Activated CD4-positive, alpha-beta memory T cell treated with anti-CD3 and anti-CD28 coated beads for 36 hours (primary cell): ENCODE measurements at regions not wholly inside any gene's neighbourhood (a gene's known extent, or its start where the extent isn't known, plus 50 kb on each side); places are given as distances from the start of the nearest gene placed in this dataset.

Source experiments
- CTCF ChIA-PET: fragments of 350-600 bp; sonication (Branson Sonifier 250); formaldehyde crosslinking; loops from one replicate; lab custom pipeline; 2021; ENCODE audit warnings: antibody characterized with exemption, inconsistent platforms; lab: Charles Lee
- POLR2A ChIA-PET: fragments of 350-600 bp; sonication (Branson Sonifier 250); formaldehyde crosslinking; loops from one replicate; lab custom pipeline; 2021; ENCODE audit warnings: antibody characterized with exemption; lab: Charles Lee
- DNase-seq: peaks from one replicate; pipeline ENCODE4 v3.0.0-alpha.2; 2020
- H3K27ac Mint-ChIP-seq: one replicate; pipeline ENCODE4 v1.8.0; 2021; ENCODE audit warnings: mixed read lengths
- H3K27me3 Mint-ChIP-seq: one replicate; pipeline ENCODE4 v1.8.0; 2021; ENCODE audit warnings: mixed read lengths
- H3K36me3 Mint-ChIP-seq: one replicate; pipeline ENCODE4 v1.8.0; 2021; ENCODE audit warnings: mixed read lengths
- H3K4me1 Mint-ChIP-seq: one replicate; pipeline ENCODE4 v1.8.0; 2021; ENCODE audit warnings: low read depth, mixed read lengths
- H3K4me3 Mint-ChIP-seq: one replicate; pipeline ENCODE4 v1.8.0; 2021; ENCODE audit warnings: mild to moderate bottlenecking, mixed read lengths
- H3K9me3 Mint-ChIP-seq: one replicate; pipeline ENCODE4 v1.8.0; 2021; ENCODE audit warnings: mixed read lengths
- intact Hi-C: fragments of 100-400 bp; cut with micrococcal nuclease; formaldehyde crosslinking; loops from one replicate; pipeline ENCODE4 v1.15.1; 2023

DNA sequence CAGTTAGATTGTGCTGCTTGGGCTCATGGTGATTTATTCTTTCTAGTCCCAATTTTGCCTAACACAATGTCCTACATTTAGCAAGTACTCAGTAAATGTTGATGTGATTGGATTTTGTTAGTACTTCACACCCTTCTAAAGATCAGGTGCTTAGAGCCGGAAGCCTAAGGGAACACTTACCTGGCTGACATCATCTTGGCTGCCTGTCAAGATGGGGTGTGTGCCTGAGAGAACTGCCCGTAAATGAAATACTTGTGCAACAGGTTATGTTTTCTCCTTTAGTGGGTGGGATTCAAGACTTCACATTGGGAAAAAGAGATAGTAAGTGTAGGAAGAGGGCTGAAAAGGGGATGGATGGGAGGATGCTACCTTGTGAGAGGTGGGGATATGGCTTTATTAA lies 75.5 kb upstream of the MACF1 start:
- ChIA-PET CTCF (interaction anchor here (0.8 kb wide), 1 partner anchor 296 kb away, joined by 3 read pairs; no protein-coding TSS in a partner anchor), POLR2A (interaction anchor here (0.6 kb wide), 1 partner anchor 218 kb away, joined by 3 read pairs; no protein-coding TSS in a partner anchor)
- no peak overlapping the region for H3K27ac Mint-ChIP-seq
- no peaks in the 10 kb centered on the region for H3K36me3 Mint-ChIP-seq
- no peaks in the 10 kb centered on the region for H3K9me3 Mint-ChIP-seq
- no peak for DNase-seq
- intact Hi-C loops: no loop called here
- H3K27me3 Mint-ChIP-seq: no peaks in the 10 kb centered on the region
- H3K4me3 Mint-ChIP-seq: no peak overlapping the region
- peaks cover 5% of the 10 kb centered on the region for H3K4me1 Mint-ChIP-seq

DNA sequence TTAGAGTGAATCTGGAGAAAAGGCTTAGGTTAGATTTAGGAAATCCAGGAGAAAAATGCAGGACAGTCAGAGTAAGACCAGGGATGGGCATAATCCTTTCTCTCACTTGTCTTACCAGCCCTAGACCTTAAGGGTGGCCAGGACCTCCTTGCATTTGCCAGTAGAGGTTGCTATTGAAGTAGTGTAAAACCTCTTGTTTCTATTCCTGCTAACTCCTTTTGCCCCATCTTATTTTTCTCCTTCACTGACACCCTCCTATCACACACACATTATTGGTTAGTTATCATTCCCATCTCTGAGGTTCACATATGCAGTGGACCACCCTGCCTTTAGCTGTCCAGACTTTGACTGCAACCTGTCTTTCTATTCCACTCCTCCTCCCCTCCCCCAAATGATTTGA lies 75.0 kb upstream of the MACF1 start:
- POLR2A ChIA-PET: no interaction called here
- CTCF ChIA-PET: no interaction called here
- H3K9me3 Mint-ChIP-seq: no peaks in the 10 kb centered on the region
- H3K4me1 Mint-ChIP-seq: peaks cover 5% of the 10 kb centered on the region
- H3K27me3 Mint-ChIP-seq: no peaks in the 10 kb centered on the region
- intact Hi-C loops: no loop called here
- no peak overlapping the region for H3K27ac Mint-ChIP-seq
- H3K36me3 Mint-ChIP-seq: no peaks in the 10 kb centered on the region
- no peak for DNase-seq
- no peak overlapping the region for H3K4me3 Mint-ChIP-seq

DNA sequence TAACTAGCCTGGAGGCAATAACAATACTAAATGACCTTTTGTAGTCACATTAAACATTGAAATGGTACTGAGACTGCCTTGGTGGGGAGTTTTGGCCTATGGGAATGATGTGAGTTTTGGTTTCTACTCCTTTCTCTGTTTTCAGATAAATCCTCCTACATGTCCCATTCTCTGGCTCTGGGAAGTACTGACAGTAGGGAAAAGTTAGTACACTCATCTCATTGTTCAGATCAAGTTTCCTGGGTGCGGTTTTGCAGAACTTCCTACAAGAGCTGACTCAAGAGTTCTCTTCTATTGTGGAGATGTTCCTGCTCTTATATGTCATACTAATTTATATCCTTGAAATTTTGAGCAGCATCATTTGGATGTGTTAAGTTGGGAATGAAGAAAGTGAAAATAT lies 74.2 kb upstream of the MACF1 start:
- H3K4me3 Mint-ChIP-seq: no peak overlapping the region
- CTCF ChIA-PET: no interaction called here
- H3K27me3 Mint-ChIP-seq: no peaks in the 10 kb centered on the region
- H3K27ac Mint-ChIP-seq: no peak overlapping the region
- intact Hi-C loops: no loop called here
- no peaks in the 10 kb centered on the region for H3K36me3 Mint-ChIP-seq
- H3K4me1 Mint-ChIP-seq: peaks cover 5% of the 10 kb centered on the region
- H3K9me3 Mint-ChIP-seq: no peaks in the 10 kb centered on the region
- no peak for DNase-seq
- POLR2A ChIA-PET: no interaction called here

DNA sequence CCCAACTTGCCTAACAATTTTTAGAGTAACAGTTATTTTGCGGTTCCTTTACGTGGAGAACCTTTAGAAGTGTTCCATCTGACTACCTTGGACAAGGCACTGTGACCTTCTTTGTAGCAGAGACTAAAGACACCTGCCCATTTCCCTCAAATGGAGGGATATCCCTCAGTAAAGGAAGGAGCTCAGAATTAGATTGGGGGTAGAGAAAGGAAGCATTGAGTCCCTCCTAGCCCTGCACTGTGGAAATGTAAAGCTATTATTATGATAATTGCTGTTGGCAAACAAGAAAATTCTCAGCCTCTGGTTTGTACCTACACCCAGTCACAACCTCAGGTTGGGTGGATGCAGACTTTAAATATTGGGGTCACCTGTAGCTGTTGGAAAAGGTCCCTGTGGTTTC lies 72.6 kb upstream of the MACF1 start:
- H3K27me3 Mint-ChIP-seq: no peaks in the 10 kb centered on the region
- ChIA-PET CTCF (interaction anchor here (1.1 to 1.5 kb wide), 3 partner anchors 52 to 126 kb away, joined by 3 to 4 read pairs (median 4); no protein-coding TSS in a partner anchor), POLR2A (no interaction called here)

DNA sequence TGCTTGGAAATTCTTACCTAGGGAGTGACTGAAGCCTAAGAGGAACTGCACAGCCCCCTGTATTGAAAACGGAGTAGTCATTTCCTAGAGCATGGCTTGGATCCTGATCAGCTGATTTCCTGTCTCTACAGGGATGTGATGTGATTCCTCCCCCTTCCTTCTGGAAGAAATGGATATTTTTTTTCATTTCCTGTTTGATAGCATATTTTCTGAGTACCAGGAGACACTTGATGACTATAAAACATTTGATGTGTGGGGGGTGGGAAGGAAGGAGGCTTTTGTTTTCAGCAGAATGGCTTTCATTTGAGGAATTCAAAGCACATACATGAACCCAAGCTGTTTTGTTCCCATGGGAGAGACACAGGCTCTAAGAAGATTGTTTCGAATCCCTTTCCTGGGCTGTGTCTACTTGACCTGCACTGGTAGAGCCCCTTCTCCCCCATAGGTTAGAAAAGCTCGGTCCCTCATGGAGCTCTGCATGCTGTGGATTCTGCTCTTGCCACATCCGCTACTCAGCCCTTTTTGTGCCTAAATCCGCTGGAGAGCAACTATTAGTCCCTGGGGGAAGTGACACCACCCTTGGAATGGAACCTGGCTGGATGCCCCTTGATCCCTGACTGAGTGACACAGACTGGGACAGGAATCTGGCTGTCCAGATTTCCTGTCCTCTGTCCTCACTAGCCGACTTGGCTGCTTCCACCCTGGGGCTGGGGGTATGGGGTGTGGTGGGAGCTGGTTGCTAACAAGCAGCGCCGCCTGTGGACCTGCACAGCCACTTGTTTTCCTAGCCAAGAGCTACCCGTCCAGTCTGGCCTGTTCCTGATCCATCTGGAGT lies 71.8 kb upstream of the MACF1 start:
- no peak overlapping the region for H3K27ac Mint-ChIP-seq
- no peak for DNase-seq
- H3K4me1 Mint-ChIP-seq: peaks cover 5% of the 10 kb centered on the region
- POLR2A ChIA-PET: no interaction called here
- no peak overlapping the region for H3K4me3 Mint-ChIP-seq
- CTCF ChIA-PET: interaction anchor here (0.7 to 1.5 kb wide), 6 partner anchors 51 to 223 kb away, joined by 3 to 5 read pairs (median 3); no protein-coding TSS in a partner anchor
- H3K27me3 Mint-ChIP-seq: no peaks in the 10 kb centered on the region
- H3K36me3 Mint-ChIP-seq: no peaks in the 10 kb centered on the region
- H3K9me3 Mint-ChIP-seq: no peaks in the 10 kb centered on the region
- intact Hi-C loops: no loop called here

More for the DNA sequence above, 72.6 kb upstream of the MACF1 start:
- no peak overlapping the region for H3K27ac Mint-ChIP-seq
- H3K36me3 Mint-ChIP-seq: no peaks in the 10 kb centered on the region
- peaks cover 5% of the 10 kb centered on the region for H3K4me1 Mint-ChIP-seq
- intact Hi-C loops: no loop called here
- no peak overlapping the region for H3K4me3 Mint-ChIP-seq
- DNase-seq: no peak
- no peaks in the 10 kb centered on the region for H3K9me3 Mint-ChIP-seq

DNA sequence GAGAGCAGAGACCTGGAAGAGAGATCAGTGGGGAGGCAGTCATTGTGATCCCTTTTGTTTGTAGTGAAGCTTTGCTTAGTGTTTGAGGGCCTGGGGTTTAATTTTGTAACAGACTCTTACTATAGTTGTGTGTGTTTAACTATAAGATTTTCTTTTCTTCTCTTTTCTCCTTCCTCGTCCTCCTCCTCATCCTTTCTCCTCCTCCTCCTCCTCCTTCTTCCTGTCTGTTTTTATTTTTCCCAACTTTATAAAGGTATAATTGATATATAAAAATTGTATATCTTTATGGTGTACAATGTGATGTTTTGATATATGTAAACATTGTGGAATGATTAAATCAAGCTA lies 71.2 kb upstream of the MACF1 start:
- no peak for DNase-seq
- H3K4me1 Mint-ChIP-seq: peaks cover 5% of the 10 kb centered on the region
- no peak overlapping the region for H3K27ac Mint-ChIP-seq
- no peaks in the 10 kb centered on the region for H3K9me3 Mint-ChIP-seq
- intact Hi-C loops: no loop called here
- no peak overlapping the region for H3K4me3 Mint-ChIP-seq
- ChIA-PET CTCF (interaction anchor here (0.8 to 1.0 kb wide), 2 partner anchors 50 to 125 kb away, joined by 3 to 5 read pairs; no protein-coding TSS in a partner anchor), POLR2A (no interaction called here)
- H3K27me3 Mint-ChIP-seq: no peaks in the 10 kb centered on the region
- H3K36me3 Mint-ChIP-seq: no peaks in the 10 kb centered on the region

DNA sequence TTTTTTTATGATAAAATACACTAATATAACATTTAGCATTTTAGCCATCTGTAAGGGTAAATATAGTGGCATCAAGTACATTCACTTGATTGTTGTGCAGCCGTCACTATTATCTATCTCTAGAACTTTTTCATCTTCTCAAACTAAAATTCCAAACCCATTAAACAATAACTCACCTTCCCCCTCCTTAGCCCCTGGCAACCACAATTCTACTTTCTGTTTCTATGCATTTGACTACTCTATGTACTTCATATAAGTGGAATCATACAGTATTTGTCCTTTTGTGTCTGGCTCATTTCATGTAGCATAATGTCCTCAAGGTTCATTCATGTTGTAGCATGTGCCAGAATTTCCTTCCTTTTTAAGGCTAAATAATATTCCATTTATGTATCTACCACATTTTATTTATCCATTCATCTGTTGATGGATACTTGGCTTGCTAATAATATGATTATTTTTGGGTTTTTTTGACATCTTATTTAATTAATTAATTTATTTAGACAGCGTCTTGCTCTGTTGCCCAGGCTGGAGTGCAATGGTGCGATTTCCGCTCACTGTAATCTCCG lies 69.6 kb upstream of the MACF1 start:
- H3K4me3 Mint-ChIP-seq: no peak overlapping the region
- no peaks in the 10 kb centered on the region for H3K9me3 Mint-ChIP-seq
- no peaks in the 10 kb centered on the region for H3K27me3 Mint-ChIP-seq
- H3K36me3 Mint-ChIP-seq: no peaks in the 10 kb centered on the region
- POLR2A ChIA-PET: no interaction called here
- H3K4me1 Mint-ChIP-seq: peaks cover 5% of the 10 kb centered on the region
- H3K27ac Mint-ChIP-seq: no peak overlapping the region
- intact Hi-C loops: no loop called here
- CTCF ChIA-PET: interaction anchor here (0.6 kb wide), 1 partner anchor 114 kb away, joined by 4 read pairs; no protein-coding TSS in a partner anchor
- DNase-seq: no peak

DNA sequence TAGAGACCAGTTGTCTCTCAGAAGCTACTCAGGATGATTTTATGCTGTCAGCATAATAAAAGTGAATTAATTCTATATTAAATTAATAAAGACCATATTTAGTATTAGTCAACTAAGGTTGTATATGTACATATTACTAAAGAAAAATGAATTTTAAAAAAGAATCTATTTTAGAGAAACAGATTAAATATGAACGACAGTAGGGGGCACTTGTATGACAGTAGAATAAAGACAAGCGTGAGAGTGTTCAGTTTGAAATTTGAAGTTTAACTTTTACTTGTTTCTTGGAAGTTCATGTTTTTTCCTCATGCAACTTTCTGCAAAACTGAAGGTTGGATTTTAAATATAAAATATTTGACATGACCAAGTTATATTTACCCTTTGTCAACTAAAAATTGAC lies 67.9 kb upstream of the MACF1 start:
- intact Hi-C loops: no loop called here
- no peak overlapping the region for H3K4me3 Mint-ChIP-seq
- ChIA-PET CTCF (interaction anchor here (1.2 kb wide), 1 partner anchor 55 kb away, joined by 3 read pairs; no protein-coding TSS in a partner anchor), POLR2A (no interaction called here)
- no peaks in the 10 kb centered on the region for H3K27me3 Mint-ChIP-seq
- H3K36me3 Mint-ChIP-seq: no peaks in the 10 kb centered on the region
- H3K27ac Mint-ChIP-seq: no peak overlapping the region
- H3K4me1 Mint-ChIP-seq: no peaks in the 10 kb centered on the region
- no peak for DNase-seq
- H3K9me3 Mint-ChIP-seq: no peaks in the 10 kb centered on the region

DNA sequence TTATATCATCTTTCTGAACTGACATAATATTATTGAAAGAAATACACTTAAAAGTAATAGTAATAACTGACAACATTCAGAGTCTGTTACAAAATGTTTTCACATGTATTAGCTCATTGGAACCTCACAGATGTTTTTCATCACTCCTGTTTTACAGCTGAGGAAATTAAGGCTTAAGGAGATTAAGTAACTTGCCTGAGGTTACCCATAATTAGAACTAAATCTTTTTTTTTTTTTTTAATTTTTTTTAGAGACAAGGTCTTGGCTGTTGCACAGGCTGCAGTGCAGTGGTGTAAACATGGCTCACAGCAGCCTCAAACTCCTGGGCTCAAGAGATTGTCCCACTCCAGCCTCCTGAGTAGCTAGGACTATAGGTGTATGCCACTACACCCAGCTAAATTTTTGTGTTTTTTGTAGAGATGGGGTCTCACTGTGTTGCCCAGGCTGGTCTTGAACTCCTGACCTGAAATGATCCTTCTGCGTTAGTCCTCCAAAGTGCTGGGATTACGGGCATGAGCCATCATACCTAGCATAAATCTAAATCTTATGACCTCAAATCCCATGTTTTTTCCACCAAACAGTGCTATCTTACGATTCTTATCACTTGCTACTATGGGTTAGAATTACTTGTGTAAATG lies 64.7 kb upstream of the MACF1 start:
- Mint-ChIP-seq H3K27me3 (no peaks in the 10 kb centered on the region), H3K36me3 (no peaks in the 10 kb centered on the region), H3K4me1 (no peaks in the 10 kb centered on the region), H3K9me3 (no peaks in the 10 kb centered on the region), H3K4me3 (no peak overlapping the region), H3K27ac (no peak overlapping the region)
- DNase-seq: no peak
- intact Hi-C loops: no loop called here
- ChIA-PET POLR2A (no interaction called here), CTCF (interaction anchor here (1.3 kb wide), 1 partner anchor 41 kb away, joined by 5 read pairs; no protein-coding TSS in a partner anchor)

DNA sequence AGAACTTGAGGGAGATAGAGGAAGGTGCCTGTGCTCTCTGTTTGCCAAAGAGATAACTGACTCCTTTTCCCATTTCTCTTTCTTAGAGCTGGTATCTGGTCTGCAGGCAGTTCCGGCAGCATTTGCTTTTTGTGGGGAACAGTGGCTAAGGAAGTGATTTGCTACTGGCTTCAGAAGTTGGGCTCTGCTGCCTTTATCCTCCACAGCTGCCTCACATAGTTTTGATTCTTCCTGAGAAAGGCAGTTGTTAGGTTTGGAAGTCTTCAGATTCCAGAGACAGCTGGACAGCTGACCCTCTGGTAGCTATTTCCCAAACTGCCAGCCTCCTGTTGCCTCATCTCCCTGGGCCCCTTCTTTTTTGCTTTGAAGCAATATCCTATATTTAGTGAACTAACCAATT lies 62.6 kb upstream of the MACF1 start:
- intact Hi-C loops: no loop called here
- POLR2A ChIA-PET: no interaction called here

DNA sequence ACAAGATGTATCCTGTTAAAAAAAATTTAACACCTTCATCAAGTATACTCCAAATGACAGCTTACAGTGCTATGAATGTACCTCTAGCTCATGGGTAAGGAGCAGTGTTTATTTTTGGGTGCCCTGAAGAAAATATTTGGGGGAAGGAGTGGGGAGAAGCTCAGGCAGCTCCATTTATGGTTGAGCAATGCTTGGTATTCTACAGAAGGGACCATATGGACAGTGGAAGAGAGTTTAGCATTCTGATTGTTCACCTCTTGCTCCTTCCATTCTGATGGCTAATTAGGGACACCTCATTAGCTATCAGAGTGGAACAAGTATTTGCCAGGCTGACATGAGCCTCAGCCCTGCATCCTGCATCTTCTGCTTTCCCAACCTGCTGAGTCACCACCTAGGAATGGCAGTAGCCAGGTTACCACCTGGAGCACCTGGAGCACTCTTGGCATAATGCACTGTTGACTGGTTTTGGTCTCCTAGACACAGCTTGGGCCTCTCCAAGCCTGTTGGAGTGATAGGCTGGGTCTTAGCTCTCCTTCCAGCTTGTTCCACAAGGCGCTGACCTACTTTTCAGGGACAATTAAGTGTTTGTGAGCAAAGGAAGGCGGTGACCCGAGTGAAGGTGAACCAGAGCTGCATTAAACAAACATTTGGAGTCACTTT lies 62.0 kb upstream of the MACF1 start:
- POLR2A ChIA-PET: no interaction called here
- no peak for DNase-seq
- no peak overlapping the region for H3K27ac Mint-ChIP-seq
- no peaks in the 10 kb centered on the region for H3K9me3 Mint-ChIP-seq
- H3K4me1 Mint-ChIP-seq: no peaks in the 10 kb centered on the region
- no peaks in the 10 kb centered on the region for H3K27me3 Mint-ChIP-seq
- no peak overlapping the region for H3K4me3 Mint-ChIP-seq
- H3K36me3 Mint-ChIP-seq: no peaks in the 10 kb centered on the region
- intact Hi-C loops: no loop called here
- CTCF ChIA-PET: interaction anchor here (0.6 to 1.9 kb wide), 6 partner anchors 41 to 507 kb away, joined by 3 to 5 read pairs (median 4); no protein-coding TSS in a partner anchor

More for the DNA sequence above, 62.6 kb upstream of the MACF1 start:
- CTCF ChIA-PET: interaction anchor here (0.6 to 1.9 kb wide), 5 partner anchors 43 to 281 kb away, joined by 3 to 5 read pairs (median 3); no protein-coding TSS in a partner anchor
- H3K9me3 Mint-ChIP-seq: no peaks in the 10 kb centered on the region
- H3K36me3 Mint-ChIP-seq: no peaks in the 10 kb centered on the region
- H3K4me3 Mint-ChIP-seq: no peak overlapping the region
- H3K4me1 Mint-ChIP-seq: no peaks in the 10 kb centered on the region
- H3K27me3 Mint-ChIP-seq: no peaks in the 10 kb centered on the region
- DNase-seq: no peak
- H3K27ac Mint-ChIP-seq: no peak overlapping the region

DNA sequence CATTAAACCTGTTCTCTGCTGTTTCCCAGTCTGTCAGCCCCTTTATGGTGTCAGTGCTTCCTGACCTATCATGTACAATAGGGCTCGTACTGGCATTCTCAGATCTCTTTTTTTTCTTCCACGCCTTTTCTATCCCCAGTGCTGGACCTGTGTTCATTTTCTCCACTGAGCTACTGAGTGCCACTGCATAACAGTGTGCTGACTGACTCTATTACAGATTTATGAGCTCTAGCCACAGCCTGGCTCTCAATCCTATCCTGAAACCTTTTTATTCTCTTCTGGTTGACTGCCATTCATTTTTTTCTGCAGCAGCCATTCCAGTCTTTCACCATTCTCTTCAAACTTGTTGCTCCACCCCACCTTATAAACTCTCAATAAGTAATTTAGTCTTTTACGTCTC lies 59.6 kb upstream of the MACF1 start:
- no peaks in the 10 kb centered on the region for H3K9me3 Mint-ChIP-seq
- no peaks in the 10 kb centered on the region for H3K36me3 Mint-ChIP-seq
- POLR2A ChIA-PET: no interaction called here
- CTCF ChIA-PET: no interaction called here
- no peak overlapping the region for H3K27ac Mint-ChIP-seq
- H3K4me1 Mint-ChIP-seq: no peaks in the 10 kb centered on the region
- no peak for DNase-seq
- no peaks in the 10 kb centered on the region for H3K27me3 Mint-ChIP-seq
- no peak overlapping the region for H3K4me3 Mint-ChIP-seq
- intact Hi-C loops: no loop called here
